Smooth muscle cell (in vitro differentiated cells): ENCODE measurements at regions not wholly inside any gene's neighbourhood (a gene's known extent, or its start where the extent isn't known, plus 50 kb on each side); places are given as distances from the start of the nearest gene placed in this dataset.
A peak's percentile ranks its signal among the peaks of the same experiment; 100 is the strongest.

ENCODE experiments used
- DNase-seq: peaks from one replicate; lab custom pipeline; 2025; ENCODE audit not compliant: unreplicated experiment; lab: John Stamatoyannopoulos, UW
- H2AFZ ChIP-seq: fragments of 200-600 bp; sonication (generic); 2 replicates; pipeline ENCODE4 v1.6.0; 2016; ENCODE audit warnings: antibody characterized with exemption, low read depth, mild to moderate bottlenecking
- H3F3A ChIP-seq: fragments of 200-600 bp; sonication (generic); 2 replicates; pipeline ENCODE4 v1.6.0; 2017; ENCODE audit warnings: antibody characterized with exemption, low read depth
- H3K27ac ChIP-seq: fragments of 200-600 bp; sonication (generic); 2 replicates; pipeline ENCODE4 v1.5.1; 2016; ENCODE audit warnings: low read depth, mild to moderate bottlenecking
- H3K27me3 ChIP-seq: fragments of 200-600 bp; sonication (generic); 2 replicates; pipeline ENCODE4 v1.6.1; 2016; ENCODE audit warnings: low read depth, mild to moderate bottlenecking
- H3K36me3 ChIP-seq: fragments of 200-600 bp; sonication (generic); 2 replicates; pipeline ENCODE4 v1.5.1; 2016; ENCODE audit warnings: low read depth
- H3K4me1 ChIP-seq: fragments of 200-600 bp; sonication (generic); 2 replicates; pipeline ENCODE4 v1.5.1; 2016; ENCODE audit warnings: low read depth
- H3K4me2 ChIP-seq: fragments of 200-600 bp; sonication (generic); 2 replicates; pipeline ENCODE4 v1.6.0; 2016; ENCODE audit warnings: mild to moderate bottlenecking
- H3K4me3 ChIP-seq: fragments of 200-600 bp; sonication (generic); 2 replicates; pipeline ENCODE4 v1.5.1; 2016; ENCODE audit warnings: mild to moderate bottlenecking
- H3K79me2 ChIP-seq: fragments of 200-600 bp; sonication (generic); 2 replicates; pipeline ENCODE4 v1.6.0; 2016; ENCODE audit warnings: low read depth, mild to moderate bottlenecking
- H3K9ac ChIP-seq: fragments of 200-600 bp; sonication (generic); 2 replicates; pipeline ENCODE4 v1.6.0; 2016; ENCODE audit warnings: low read depth
- H3K9me3 ChIP-seq: fragments of 200-600 bp; sonication (generic); replicated peaks from 2 replicates; pipeline ENCODE4 v1.5.1; 2016; ENCODE audit warnings: low read depth
- H4K20me1 ChIP-seq: fragments of 200-600 bp; sonication (generic); 2 replicates; pipeline ENCODE4 v1.6.0; 2016; ENCODE audit warnings: low read depth
- CTCF ChIP-seq: fragments of 200-600 bp; sonication (generic); IDR thresholded peaks from 2 replicates; pipeline ENCODE4 v1.5.1; 2017; ENCODE audit warnings: borderline replicate concordance, mild to moderate bottlenecking, antibody characterized with exemption; ENCODE audit not compliant: insufficient read depth, poor library complexity, severe bottlenecking
- WGBS: methylation state at CpG from one replicate; pipeline ENCODE4 v1.1.7; 2016; ENCODE audit warnings: low lambda C conversion rate; 5-methylcytosine and 5-hydroxymethylcytosine counted together

GRCh38 chr4:111806331-111806730 lies 338.9 kb upstream of the FAM241A start:
- no peak for DNase-seq
- H3K27ac ChIP-seq, result no peak overlapping the region
- no peaks in the 10 kb centered on the region for H4K20me1 ChIP-seq
- no peak overlapping the region for H3K4me2 ChIP-seq
- H3K79me2 ChIP-seq, result no peaks in the 10 kb centered on the region
- H3K4me1 ChIP-seq, result no peaks in the 10 kb centered on the region
- TF ChIP-seq CTCF, result peak; percentile 6
- H2AFZ ChIP-seq, result no peak overlapping the region
- no peaks in the 10 kb centered on the region for H3F3A ChIP-seq
- H3K9ac ChIP-seq, result no peak overlapping the region
- H3K27me3 ChIP-seq, result peaks cover 18% of the 10 kb centered on the region
- 66% methylated on average over 5 of the region's 5 CpGs for WGBS
- no peaks in the 10 kb centered on the region for H3K9me3 ChIP-seq
- no peaks in the 10 kb centered on the region for H3K36me3 ChIP-seq
- H3K4me3 ChIP-seq, result no peak overlapping the region

GRCh38 chr4:111807576-111807975 lies 337.7 kb upstream of the FAM241A start:
- H3K27me3 ChIP-seq, result peaks cover 18% of the 10 kb centered on the region
- no peaks in the 10 kb centered on the region for H3K9me3 ChIP-seq
- H3K4me1 ChIP-seq, result no peaks in the 10 kb centered on the region
- no peak overlapping the region for H3K4me3 ChIP-seq
- no peaks in the 10 kb centered on the region for H3K79me2 ChIP-seq
- no peak for DNase-seq
- TF ChIP-seq CTCF, result no peak
- H3K4me2 ChIP-seq, result no peak overlapping the region
- H3K9ac ChIP-seq, result no peak overlapping the region
- no peak overlapping the region for H3K27ac ChIP-seq
- H2AFZ ChIP-seq, result no peak overlapping the region
- no peaks in the 10 kb centered on the region for H4K20me1 ChIP-seq
- no peaks in the 10 kb centered on the region for H3K36me3 ChIP-seq
- H3F3A ChIP-seq, result no peaks in the 10 kb centered on the region
- WGBS, result 65% methylated on average over 5 of the region's 5 CpGs

GRCh38 chr4:111808174-111808573 lies 337.1 kb upstream of the FAM241A start:
- H3K79me2 ChIP-seq, result no peaks in the 10 kb centered on the region
- peaks cover 18% of the 10 kb centered on the region for H3K27me3 ChIP-seq
- no peak overlapping the region for H3K4me3 ChIP-seq
- H3K9me3 ChIP-seq, result no peaks in the 10 kb centered on the region
- 38% methylated on average over 2 of the region's 2 CpGs for WGBS
- H3K4me1 ChIP-seq, result no peaks in the 10 kb centered on the region
- no peaks in the 10 kb centered on the region for H3K36me3 ChIP-seq
- H3K27ac ChIP-seq, result no peak overlapping the region
- no peak for DNase-seq
- TF ChIP-seq CTCF, result no peak
- no peaks in the 10 kb centered on the region for H3F3A ChIP-seq
- H4K20me1 ChIP-seq, result no peaks in the 10 kb centered on the region
- no peak overlapping the region for H3K9ac ChIP-seq
- no peak overlapping the region for H3K4me2 ChIP-seq
- no peak overlapping the region for H2AFZ ChIP-seq

- 19% methylated on average over 2 of the region's 2 CpGs for WGBS
- no peak for DNase-seq
These were observed 333.6 kb upstream of the FAM241A start for GRCh38 chr4:111811661-111812060.

More at GRCh38 chr4:111811661-111812060, 333.6 kb upstream of the FAM241A start:
- Histone ChIP-seq H3K4me2 (no peak overlapping the region), H3K4me3 (no peak overlapping the region), H3K27me3 (peaks cover 16% of the 10 kb centered on the region), H3F3A (no peaks in the 10 kb centered on the region), H3K9me3 (no peaks in the 10 kb centered on the region), H4K20me1 (no peaks in the 10 kb centered on the region), H3K36me3 (no peaks in the 10 kb centered on the region), H3K9ac (no peak overlapping the region), H3K79me2 (no peaks in the 10 kb centered on the region), H3K27ac (no peak overlapping the region), H3K4me1 (no peaks in the 10 kb centered on the region), H2AFZ (no peak overlapping the region)
- no peak for TF ChIP-seq CTCF
